HG03575 (cell line): ENCODE measurements at regions not wholly inside any gene's neighbourhood (a gene's known extent, or its start where the extent isn't known, plus 50 kb on each side); places are given as distances from the start of the nearest gene placed in this dataset.

Experiments used
- ATAC-seq: cut with Tn5 transposase; IDR thresholded peaks from one replicate; pipeline ENCODE4 v1.9.1; 2021; ENCODE audit not compliant: unreplicated experiment, insufficient number of reproducible peaks, low FRiP score; ENCODE audit errors: extremely low read depth

GRCh38 chr6:164887660-164888059 lies 421.7 kb downstream of the C6orf118 start:
- no peak for ATAC-seq

- no peak for ATAC-seq
Observed at GRCh38 chr6:164882236-164882635, 427.2 kb downstream of the C6orf118 start.

- ATAC-seq: no peak
Observed at GRCh38 chr6:164871783-164872182, 437.6 kb downstream of the C6orf118 start.

GRCh38 chr6:164870164-164870563 lies 439.2 kb downstream of the C6orf118 start:
- no peak for ATAC-seq

GRCh38 chr6:164861967-164862366 lies 447.4 kb downstream of the C6orf118 start:
- ATAC-seq: no peak

GRCh38 chr6:164859816-164860215 lies 449.6 kb downstream of the C6orf118 start:
- no peak for ATAC-seq

- ATAC-seq: no peak
Observed at GRCh38 chr6:164856138-164856537, 453.3 kb downstream of the C6orf118 start.

- ATAC-seq: no peak
Observed at GRCh38 chr6:164855281-164855680, 454.1 kb downstream of the C6orf118 start.

GRCh38 chr6:164854526-164854925 lies 454.9 kb downstream of the C6orf118 start:
- no peak for ATAC-seq

GRCh38 chr6:164845773-164846172 lies 463.6 kb downstream of the C6orf118 start:
- ATAC-seq: no peak

GRCh38 chr6:164842085-164842484 lies 467.3 kb downstream of the C6orf118 start:
- no peak for ATAC-seq

GRCh38 chr6:164838068-164838615 lies 471.3 kb downstream of the C6orf118 start:
- ATAC-seq: no peak

GRCh38 chr6:164836486-164836885 lies 472.9 kb downstream of the C6orf118 start:
- no peak for ATAC-seq

GRCh38 chr6:164832410-164832809 lies 477.0 kb downstream of the C6orf118 start:
- ATAC-seq: no peak

- ATAC-seq: no peak
Observed at GRCh38 chr6:164827537-164827936, 481.9 kb downstream of the C6orf118 start.

GRCh38 chr6:164826831-164827468 lies 482.5 kb downstream of the C6orf118 start:
- ATAC-seq: no peak

- ATAC-seq: no peak
Observed at GRCh38 chr6:164825386-164825785, 484.0 kb downstream of the C6orf118 start.

- no peak for ATAC-seq
Observed at GRCh38 chr6:164817662-164818061, 491.7 kb downstream of the C6orf118 start.

GRCh38 chr6:164812706-164813105 lies 496.7 kb downstream of the C6orf118 start:
- ATAC-seq: no peak

GRCh38 chr6:164807125-164807524 lies 502.3 kb downstream of the C6orf118 start:
- no peak for ATAC-seq
